Breast epithelium (tissue), 3 donors: ENCODE measurements at regions not wholly inside any gene's neighbourhood (a gene's known extent, or its start where the extent isn't known, plus 50 kb on each side); places are given as distances from the start of the nearest gene placed in this dataset.

Experiments
- POLR2A ChIP-seq: fragments of 450-650 bp; IDR thresholded peaks from one replicate; pipeline ENCODE4 v1.6.1; 2016; ENCODE audit warnings: antibody characterized with exemption, mild to moderate bottlenecking, moderate library complexity
- POLR2AphosphoS5 ChIP-seq, 3 donors: sonication (generic); formaldehyde crosslinking; IDR thresholded peaks; one replicate each; pipeline ENCODE4 v1.6.1; 2017; ENCODE audit warnings: antibody characterized with exemption in 3 of 3
- TF ChIP-seq, protein P1 (sequence below), 3 donors: fragments of 450-650 bp; IDR thresholded peaks; one replicate each; pipeline ENCODE4 v1.5.1; 2016 to 2017; ENCODE audit warnings: antibody characterized with exemption in 3 of 3, mild to moderate bottlenecking in 3 of 3, moderate library complexity in 3 of 3

GRCh38 chr1:110731529-110731928 is 56.8 kb upstream of the KCNA3 start:
- TF ChIP-seq, protein P1, sequence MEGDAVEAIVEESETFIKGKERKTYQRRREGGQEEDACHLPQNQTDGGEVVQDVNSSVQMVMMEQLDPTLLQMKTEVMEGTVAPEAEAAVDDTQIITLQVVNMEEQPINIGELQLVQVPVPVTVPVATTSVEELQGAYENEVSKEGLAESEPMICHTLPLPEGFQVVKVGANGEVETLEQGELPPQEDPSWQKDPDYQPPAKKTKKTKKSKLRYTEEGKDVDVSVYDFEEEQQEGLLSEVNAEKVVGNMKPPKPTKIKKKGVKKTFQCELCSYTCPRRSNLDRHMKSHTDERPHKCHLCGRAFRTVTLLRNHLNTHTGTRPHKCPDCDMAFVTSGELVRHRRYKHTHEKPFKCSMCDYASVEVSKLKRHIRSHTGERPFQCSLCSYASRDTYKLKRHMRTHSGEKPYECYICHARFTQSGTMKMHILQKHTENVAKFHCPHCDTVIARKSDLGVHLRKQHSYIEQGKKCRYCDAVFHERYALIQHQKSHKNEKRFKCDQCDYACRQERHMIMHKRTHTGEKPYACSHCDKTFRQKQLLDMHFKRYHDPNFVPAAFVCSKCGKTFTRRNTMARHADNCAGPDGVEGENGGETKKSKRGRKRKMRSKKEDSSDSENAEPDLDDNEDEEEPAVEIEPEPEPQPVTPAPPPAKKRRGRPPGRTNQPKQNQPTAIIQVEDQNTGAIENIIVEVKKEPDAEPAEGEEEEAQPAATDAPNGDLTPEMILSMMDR (IDR thresholded peaks at IDR 0.05): no peak
- TF ChIP-seq POLR2A: no peak
- no peak for TF ChIP-seq POLR2AphosphoS5 (IDR thresholded peaks at IDR 0.05)
